PC-9 (cell line): ENCODE measurements at regions not wholly inside any gene's neighbourhood (a gene's known extent, or its start where the extent isn't known, plus 50 kb on each side); places are given as distances from the start of the nearest gene placed in this dataset.

Experiments used
- BruUV-seq: library from RNA; stranded (reverse); fragments of 400-500 nt; replicated peaks from 2 replicates; lab custom pipeline; 2021; lab: Mats Ljungman, UMichigan
- CTCF ChIA-PET: fragments of 300-600 bp; sonication (Branson Sonifier 250); formaldehyde crosslinking; loops from one replicate; lab custom pipeline; 2022; ENCODE audit warnings: antibody characterized with exemption; lab: Charles Lee
- POLR2A ChIA-PET: fragments of 300-600 bp; sonication (Branson Sonifier 250); formaldehyde crosslinking; loops from one replicate; lab custom pipeline; 2022; ENCODE audit warnings: antibody characterized with exemption; ENCODE audit not compliant: unreplicated experiment; lab: Charles Lee
- DNase-seq, 2 experiments: peaks; one replicate each; pipeline versions ENCODE4 v3.0.0 to v3.0.0-alpha.2; 2015 to 2022; ENCODE audit warnings: mixed read lengths in 1 of 2
- H2AFZ ChIP-seq: fragments of 200-600 bp; sonication (generic); 2 replicates; pipeline ENCODE4 v1.8.1; 2017; ENCODE audit warnings: antibody characterized with exemption
- H3F3A ChIP-seq: fragments of 200-600 bp; sonication (generic); 2 replicates; pipeline ENCODE4 v1.8.1; 2017; ENCODE audit warnings: antibody characterized with exemption, mild to moderate bottlenecking, low read depth; ENCODE audit not compliant: insufficient read depth
- H3K27ac ChIP-seq: fragments of 200-600 bp; sonication (generic); 2 replicates; pipeline ENCODE4 v1.6.1; 2016; ENCODE audit warnings: mixed run types
- H3K27me3 ChIP-seq: fragments of 200-600 bp; sonication (generic); 2 replicates; pipeline ENCODE4 v1.6.1; 2016; ENCODE audit warnings: low read depth, mixed run types; ENCODE audit not compliant: insufficient read depth
- H3K36me3 ChIP-seq: fragments of 200-600 bp; sonication (generic); 2 replicates; pipeline ENCODE4 v1.6.1; 2016; ENCODE audit warnings: low read depth, mixed run types
- H3K4me1 ChIP-seq: fragments of 200-600 bp; sonication (generic); replicated peaks from 2 replicates; pipeline ENCODE4 v1.6.1; 2016; ENCODE audit warnings: mixed run types; ENCODE audit not compliant: insufficient read depth
- H3K4me2 ChIP-seq: fragments of 200-600 bp; sonication (generic); 2 replicates; pipeline ENCODE4 v1.6.1; 2017; ENCODE audit warnings: mixed run types
- H3K4me3 ChIP-seq: fragments of 200-600 bp; sonication (generic); 2 replicates; pipeline ENCODE4 v1.6.1; 2016; ENCODE audit warnings: mixed run types
- H3K79me2 ChIP-seq: fragments of 200-600 bp; sonication (generic); 2 replicates; pipeline ENCODE4 v1.6.1; 2017; ENCODE audit warnings: low read depth, mixed run types
- H3K9me2 ChIP-seq: fragments of 200-600 bp; sonication (generic); 2 replicates; pipeline ENCODE4 v1.8.1; 2017; ENCODE audit warnings: mild to moderate bottlenecking; ENCODE audit not compliant: insufficient read depth
- H3K9me3 ChIP-seq: fragments of 200-600 bp; sonication (generic); 2 replicates; pipeline ENCODE4 v1.8.1; 2016; ENCODE audit warnings: low read depth; ENCODE audit not compliant: insufficient read depth
- H4K20me1 ChIP-seq: fragments of 200-600 bp; sonication (generic); 2 replicates; pipeline ENCODE4 v1.8.1; 2017; ENCODE audit not compliant: insufficient read depth
- CTCF ChIP-seq: fragments of 200-600 bp; sonication (generic); conservative IDR thresholded peaks from 2 replicates; pipeline ENCODE4 v1.6.1; 2017; ENCODE audit warnings: mixed run types, antibody characterized with exemption, mild to moderate bottlenecking, moderate library complexity
- EZH2 ChIP-seq: fragments of 200-600 bp; sonication (generic); IDR thresholded peaks from 2 replicates; pipeline ENCODE4 v1.8.0; 2017; ENCODE audit warnings: antibody characterized with exemption, low read depth
- intact Hi-C: fragments of 100-400 bp; cut with micrococcal nuclease; formaldehyde crosslinking; loops from one replicate; pipeline ENCODE4 v1.10.0; 2022; ENCODE audit not compliant: unreplicated experiment

- no TSS peak for BruUV-seq
- Histone ChIP-seq H3K4me1 (no peaks in the 10 kb centered on the region), H2AFZ (no peak overlapping the region), H3K9me2 (no peaks in the 10 kb centered on the region), H4K20me1 (no peaks in the 10 kb centered on the region; the same call in 1 of the 2 replicates), H3F3A (no peaks in the 10 kb centered on the region), H3K4me3 (no peak overlapping the region), H3K79me2 (no peaks in the 10 kb centered on the region), H3K4me2 (no peak overlapping the region), H3K36me3 (no peaks in the 10 kb centered on the region), H3K27ac (no peak overlapping the region), H3K9me3 (no peaks in the 10 kb centered on the region), H3K27me3 (no peaks in the 10 kb centered on the region)
- ChIA-PET POLR2A (no interaction called here), CTCF (no interaction called here)
- no peak for TF ChIP-seq CTCF
- TF ChIP-seq EZH2, result no peak
- intact Hi-C loops, result no loop called here
- DNase-seq, result no peak
Observed at GRCh38 chr9:115781070-115781736, 372.4 kb upstream of the PAPPA start.

GRCh38 chr9:115786321-115786720, 367.3 kb upstream of the PAPPA start:
- POLR2A ChIA-PET, result no interaction called here
- H4K20me1 ChIP-seq, result no peaks in the 10 kb centered on the region
- no peaks in the 10 kb centered on the region for H3K36me3 ChIP-seq
- no peaks in the 10 kb centered on the region for H3F3A ChIP-seq
- H3K4me3 ChIP-seq, result no peak overlapping the region
- no peaks in the 10 kb centered on the region for H3K79me2 ChIP-seq
- no peaks in the 10 kb centered on the region for H3K9me2 ChIP-seq
- H3K4me1 ChIP-seq, result no peaks in the 10 kb centered on the region
- H2AFZ ChIP-seq, result no peak overlapping the region
- H3K27me3 ChIP-seq, result no peaks in the 10 kb centered on the region
- no peak overlapping the region for H3K4me2 ChIP-seq
- TF ChIP-seq EZH2 (no peak), CTCF (no peak)
- no peak overlapping the region for H3K27ac ChIP-seq
- no peak for DNase-seq
- no TSS peak for BruUV-seq
- no peaks in the 10 kb centered on the region for H3K9me3 ChIP-seq
- intact Hi-C loops, result no loop called here
- CTCF ChIA-PET, result no interaction called here

GRCh38 chr9:115790520-115790919, 363.1 kb upstream of the PAPPA start:
- Histone ChIP-seq H3K27ac (no peak overlapping the region), H3K27me3 (no peaks in the 10 kb centered on the region), H3K9me3 (no peaks in the 10 kb centered on the region), H3K4me3 (no peak overlapping the region), H3K9me2 (no peaks in the 10 kb centered on the region), H4K20me1 (no peaks in the 10 kb centered on the region), H3K79me2 (no peaks in the 10 kb centered on the region), H2AFZ (no peak overlapping the region), H3K36me3 (no peaks in the 10 kb centered on the region), H3K4me1 (no peaks in the 10 kb centered on the region), H3F3A (no peaks in the 10 kb centered on the region), H3K4me2 (no peak overlapping the region)
- intact Hi-C loops, result no loop called here
- CTCF ChIA-PET, result no interaction called here
- BruUV-seq, result no TSS peak
- no peak for TF ChIP-seq CTCF
- TF ChIP-seq EZH2, result no peak
- no peak for DNase-seq
- POLR2A ChIA-PET, result no interaction called here
